ENCODE measurements at regions not wholly inside any gene's neighbourhood (a gene's known extent, or its start where the extent isn't known, plus 50 kb on each side); places are given as distances from the start of the nearest gene placed in this dataset.

DNA sequence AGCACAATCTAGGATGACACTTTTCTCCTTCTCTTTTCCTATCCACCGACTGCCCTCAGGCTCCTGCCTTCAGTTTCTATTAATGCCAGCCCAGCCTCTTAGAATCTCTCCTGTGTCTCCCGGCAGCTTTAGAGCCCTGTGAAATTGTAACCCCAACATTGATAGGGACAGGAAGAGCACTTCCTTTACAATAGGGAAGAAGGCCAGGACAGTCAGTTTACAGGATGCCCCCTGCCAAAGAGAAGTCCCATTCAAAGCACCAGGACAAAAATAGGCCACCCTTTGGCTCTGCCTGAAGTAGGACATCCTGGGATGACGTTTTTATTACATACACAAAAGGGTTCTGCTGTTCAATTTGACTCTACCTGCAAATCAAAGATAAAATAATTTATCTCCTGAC lies 64.7 kb upstream of the ANK3 start:
- no peak for DNase-seq (ENCODE audit: low spot score)
- in situ Hi-C loops (cut with MboI; ENCODE audit: low pct_unique_long_range_greater_than_20kb, low sequenced_read_pairs, unreplicated experiment), result no loop called here
- TF ChIP-seq, protein P1, sequence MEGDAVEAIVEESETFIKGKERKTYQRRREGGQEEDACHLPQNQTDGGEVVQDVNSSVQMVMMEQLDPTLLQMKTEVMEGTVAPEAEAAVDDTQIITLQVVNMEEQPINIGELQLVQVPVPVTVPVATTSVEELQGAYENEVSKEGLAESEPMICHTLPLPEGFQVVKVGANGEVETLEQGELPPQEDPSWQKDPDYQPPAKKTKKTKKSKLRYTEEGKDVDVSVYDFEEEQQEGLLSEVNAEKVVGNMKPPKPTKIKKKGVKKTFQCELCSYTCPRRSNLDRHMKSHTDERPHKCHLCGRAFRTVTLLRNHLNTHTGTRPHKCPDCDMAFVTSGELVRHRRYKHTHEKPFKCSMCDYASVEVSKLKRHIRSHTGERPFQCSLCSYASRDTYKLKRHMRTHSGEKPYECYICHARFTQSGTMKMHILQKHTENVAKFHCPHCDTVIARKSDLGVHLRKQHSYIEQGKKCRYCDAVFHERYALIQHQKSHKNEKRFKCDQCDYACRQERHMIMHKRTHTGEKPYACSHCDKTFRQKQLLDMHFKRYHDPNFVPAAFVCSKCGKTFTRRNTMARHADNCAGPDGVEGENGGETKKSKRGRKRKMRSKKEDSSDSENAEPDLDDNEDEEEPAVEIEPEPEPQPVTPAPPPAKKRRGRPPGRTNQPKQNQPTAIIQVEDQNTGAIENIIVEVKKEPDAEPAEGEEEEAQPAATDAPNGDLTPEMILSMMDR (IDR thresholded peaks at IDR 0.05; ENCODE audit: extremely low read depth, insufficient read depth, missing control alignments), result no peak

DNA sequence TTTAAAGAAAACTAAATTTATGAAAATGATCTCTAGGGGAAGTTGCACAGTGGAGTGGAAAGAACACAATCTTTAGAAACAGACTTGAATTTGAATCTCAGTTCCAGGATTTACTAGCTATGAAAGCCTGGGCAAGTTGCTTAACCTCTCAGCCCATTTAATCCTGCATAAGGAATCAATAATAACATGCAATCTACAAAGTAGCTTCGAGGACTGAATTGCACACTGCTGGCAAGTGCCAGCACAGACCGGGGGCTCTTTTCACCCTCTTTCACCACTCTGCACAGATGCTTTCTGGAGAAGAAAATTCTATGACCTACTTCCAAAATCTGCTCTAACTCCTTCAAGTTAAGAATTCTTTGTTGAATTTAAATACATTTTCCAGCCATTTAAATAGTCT lies 63.4 kb upstream of the ANK3 start:
- DNase-seq (ENCODE audit: low spot score), result no peak
- in situ Hi-C loops (cut with MboI; ENCODE audit: low pct_unique_long_range_greater_than_20kb, low sequenced_read_pairs, unreplicated experiment), result no loop called here
- TF ChIP-seq, protein P1 (IDR thresholded peaks at IDR 0.05; ENCODE audit: extremely low read depth, insufficient read depth, missing control alignments), result no peak

DNA sequence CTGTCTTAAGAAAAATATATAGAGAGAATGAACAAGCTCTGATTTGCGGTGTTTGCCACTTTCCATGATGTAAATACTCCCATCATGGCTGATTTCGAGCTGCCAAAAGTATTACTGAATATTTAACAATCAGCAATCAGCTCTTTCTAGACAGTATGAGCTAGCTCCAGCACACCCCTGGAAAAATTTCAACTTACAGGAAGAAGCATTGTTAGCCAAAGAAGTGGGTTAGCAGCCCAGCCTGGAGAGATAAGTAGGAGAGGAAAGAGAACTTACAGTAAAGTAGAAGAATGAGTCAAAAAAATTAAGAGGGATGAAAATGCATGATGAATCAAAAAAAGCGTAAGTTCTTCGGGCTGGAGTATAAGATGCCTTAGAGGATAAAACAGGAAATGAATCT lies 60.6 kb upstream of the ANK3 start:
- in situ Hi-C loops (cut with MboI; ENCODE audit: low pct_unique_long_range_greater_than_20kb, low sequenced_read_pairs, unreplicated experiment), result no loop called here
- TF ChIP-seq, protein P1 (IDR thresholded peaks at IDR 0.05; ENCODE audit: extremely low read depth, insufficient read depth, missing control alignments), result no peak
- DNase-seq (ENCODE audit: low spot score), result no peak

DNA sequence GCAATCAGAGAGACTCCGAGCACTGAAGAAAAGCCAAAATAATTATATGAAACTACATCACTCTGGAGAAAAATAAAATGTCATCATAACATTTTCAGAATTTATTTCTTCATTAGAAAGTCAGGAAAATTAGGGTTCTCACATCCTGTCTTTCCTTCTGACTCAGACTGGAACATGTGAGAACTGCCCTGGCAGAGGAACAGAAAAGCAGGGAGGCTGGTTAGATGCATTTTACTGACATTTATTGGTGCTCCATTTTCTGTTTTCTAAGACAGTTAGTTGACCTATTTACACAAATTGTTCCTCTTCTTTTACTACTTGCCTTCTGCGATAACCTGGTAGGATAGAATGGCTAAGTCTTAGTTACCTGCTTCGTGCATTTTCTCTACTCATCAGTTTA lies 58.6 kb upstream of the ANK3 start:
- in situ Hi-C loops (cut with MboI; ENCODE audit: low pct_unique_long_range_greater_than_20kb, low sequenced_read_pairs, unreplicated experiment), result loop anchor here (25.0 kb wide), 1 partner anchor 361 kb away; no protein-coding TSS in a partner anchor
- TF ChIP-seq, protein P1 (IDR thresholded peaks at IDR 0.05; ENCODE audit: extremely low read depth, insufficient read depth, missing control alignments), result no peak
- no peak for DNase-seq (ENCODE audit: low spot score)

DNA sequence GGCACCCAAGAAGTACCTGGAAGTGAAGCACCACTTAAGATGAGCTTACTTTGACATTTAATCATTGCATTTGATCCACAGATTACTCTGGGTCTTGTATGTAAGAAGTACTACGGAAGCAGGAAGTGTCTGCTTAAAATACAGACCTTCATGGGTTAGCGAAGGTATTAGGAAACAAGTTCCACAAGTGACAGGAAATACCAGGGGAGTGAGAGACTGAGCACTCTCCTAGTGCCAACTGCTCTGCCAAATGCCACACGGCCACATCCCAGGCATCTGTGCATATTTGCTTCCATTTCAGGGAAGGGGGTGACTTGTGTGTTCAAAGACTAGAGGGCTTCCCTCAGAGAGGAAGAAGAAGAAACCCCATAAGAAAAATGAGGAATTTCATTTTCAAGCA lies 57.2 kb upstream of the ANK3 start:
- in situ Hi-C loops (cut with MboI; ENCODE audit: low pct_unique_long_range_greater_than_20kb, low sequenced_read_pairs, unreplicated experiment), result loop anchor here (25.0 kb wide), 1 partner anchor 360 kb away; no protein-coding TSS in a partner anchor
- TF ChIP-seq, protein P1 (IDR thresholded peaks at IDR 0.05; ENCODE audit: extremely low read depth, insufficient read depth, missing control alignments), result no peak
- no peak for DNase-seq (ENCODE audit: low spot score)

DNA sequence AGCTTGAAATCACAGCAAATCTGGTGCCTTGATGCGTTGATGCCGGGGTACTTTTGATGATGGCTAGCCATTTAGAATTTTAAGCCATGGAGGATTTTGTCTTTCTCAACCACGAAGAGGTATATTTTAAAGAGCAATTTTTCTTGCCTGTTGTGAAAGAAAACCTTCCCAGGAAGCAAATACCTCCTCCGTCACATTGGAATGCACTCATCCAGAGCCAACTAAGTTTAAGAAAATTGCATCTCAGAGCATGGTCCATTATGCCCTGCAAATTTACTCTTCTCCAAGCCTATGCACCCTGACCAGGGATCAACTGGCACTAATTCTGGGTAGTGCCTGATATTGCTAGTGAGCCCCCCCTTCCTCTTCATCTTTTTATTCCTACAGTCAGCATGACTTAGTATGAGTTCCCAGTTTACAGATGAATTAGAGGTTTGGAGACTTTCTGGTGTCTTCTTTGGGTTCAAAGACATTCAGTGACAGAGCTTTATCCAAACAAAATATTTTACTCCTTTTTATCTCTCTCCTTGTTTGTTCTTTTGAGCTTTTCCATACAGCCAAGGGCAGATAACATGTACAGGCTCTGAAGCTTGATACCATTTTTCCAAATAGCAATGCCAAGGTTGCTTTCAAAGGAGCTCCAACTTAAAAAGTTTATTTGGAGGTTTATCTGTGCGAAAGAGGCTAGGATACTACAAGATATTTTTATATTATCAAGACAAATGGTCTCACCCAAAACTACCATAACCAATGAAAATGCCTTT lies 56.6 kb upstream of the ANK3 start:
- DNase-seq (ENCODE audit: low spot score), result no peak
- TF ChIP-seq, protein P1 (IDR thresholded peaks at IDR 0.05; ENCODE audit: extremely low read depth, insufficient read depth, missing control alignments), result no peak
- in situ Hi-C loops (cut with MboI; ENCODE audit: low pct_unique_long_range_greater_than_20kb, low sequenced_read_pairs, unreplicated experiment), result loop anchor here (25.0 kb wide), 1 partner anchor 359 kb away; no protein-coding TSS in a partner anchor

Data from GM13977 (cell line).